HepG2 (cell line): ENCODE measurements at regions not wholly inside any gene's neighbourhood (a gene's known extent, or its start where the extent isn't known, plus 50 kb on each side); places are given as distances from the start of the nearest gene placed in this dataset.

Experiments
- ATF7 ChIP-seq, 2 experiments: fragments of 450-650 bp in 1 of 2; sonication (generic) in 1 of 2; formaldehyde crosslinking in 1 of 2; IDR thresholded peaks; 2 replicates each; pipeline versions ENCODE4 v1.4.0 to v1.6.1; 2016 to 2020; ENCODE audit warnings: antibody characterized with exemption in 1 of 2, mild to moderate bottlenecking in 1 of 2, missing genetic modification reagents in 1 of 2
- CTCF ChIP-seq: sonication (generic); formaldehyde crosslinking; IDR thresholded peaks from 2 replicates; pipeline ENCODE4 v1.5.0; 2020; ENCODE audit warnings: mild to moderate bottlenecking, missing genetic modification reagents, moderate library complexity
- DNMT1 ChIP-seq: sonication (generic); formaldehyde crosslinking; IDR thresholded peaks from 2 replicates; pipeline ENCODE4 v1.5.1; 2020; ENCODE audit warnings: mild to moderate bottlenecking, missing genetic modification reagents
- EP300 ChIP-seq, 3 experiments: sonication (generic) in 1 of 3; formaldehyde crosslinking in 1 of 3; IDR thresholded peaks; 2 replicates each; pipeline versions ENCODE4 v1.5.1 to v1.6.1; 2011 to 2020; ENCODE audit warnings: low read depth in 2 of 3, low read length in 2 of 3, borderline replicate concordance in 1 of 3, improper control_type of control experiment in 1 of 3, mild to moderate bottlenecking in 1 of 3, missing genetic modification reagents in 1 of 3, moderate library complexity in 1 of 3
- GABPA ChIP-seq, 2 experiments: IDR thresholded peaks; 2 replicates each; pipeline ENCODE4 v1.6.1; 2011 to 2016; ENCODE audit warnings: low read depth in 2 of 2, low read length in 1 of 2, missing biosample characterization in 1 of 2, missing genetic modification characterization in 1 of 2
- HCFC1 ChIP-seq: fragments of 150-350 bp; IDR thresholded peaks from 2 replicates; pipeline ENCODE4 v1.6.1; 2014; ENCODE audit warnings: low read depth, low read length
- KLF16 ChIP-seq, 2 experiments: sonication (generic) in 1 of 2; formaldehyde crosslinking in 1 of 2; IDR thresholded peaks; 2 replicates each; pipeline versions ENCODE4 v1.6.1 to v1.8.0; 2016 to 2023; ENCODE audit warnings: missing genetic modification reagents in 2 of 2, missing compliant biosample characterization in 1 of 2
- NCOA1 ChIP-seq: sonication (generic); formaldehyde crosslinking; IDR thresholded peaks from 2 replicates; pipeline ENCODE4 v1.9.0; 2021; ENCODE audit warnings: missing genetic modification reagents
- POLR2A ChIP-seq, 2 experiments: IDR thresholded peaks; 2 replicates each; pipeline ENCODE4 v1.6.1; 2011; ENCODE audit warnings: low read depth in 2 of 2, low read length in 2 of 2, mild to moderate bottlenecking in 1 of 2, moderate library complexity in 1 of 2; ENCODE audit not compliant: insufficient read depth in 1 of 2
- POLR2AphosphoS5 ChIP-seq: IDR thresholded peaks from 2 replicates; pipeline ENCODE4 v1.6.1; 2012; ENCODE audit warnings: low read depth, low read length
- PRPF4 ChIP-seq: fragments of 200-400 bp; formaldehyde crosslinking; IDR thresholded peaks from 2 replicates; pipeline ENCODE4 v1.6.1; 2016; ENCODE audit warnings: low read length, low read depth; ENCODE audit not compliant: poor library complexity, severe bottlenecking
- TOE1 ChIP-seq: sonication (generic); formaldehyde crosslinking; IDR thresholded peaks from 2 replicates; pipeline ENCODE4 v1.4.0; 2020; ENCODE audit warnings: mild to moderate bottlenecking, missing genetic modification reagents
- TP53 ChIP-seq: sonication (generic); formaldehyde crosslinking; conservative IDR thresholded peaks from 2 replicates; pipeline ENCODE4 v1.4.0; 2020; ENCODE audit warnings: missing genetic modification reagents

GRCh38 chr2:118457951-118458350, 369.7 kb downstream of the INSIG2 start:
- TF ChIP-seq POLR2A (IDR thresholded peaks at IDR 0.05; ENCODE audit: insufficient read depth in 1 of 2, low read depth in 2 of 2, low read length in 2 of 2) (no peak), CTCF (CRISPR knock-in tag) (no peak), TP53 (CRISPR knock-in tag) (no peak), EP300 (IDR thresholded peaks at IDR 0.05; ENCODE audit: low read depth in 2 of 2, low read length in 2 of 2) (no peak), EP300 (CRISPR knock-in tag; IDR thresholded peaks at IDR 0.05; ENCODE audit: borderline replicate concordance) (no peak), TOE1 (CRISPR knock-in tag) (no peak), HCFC1 (no peak), GABPA (IDR thresholded peaks at IDR 0.05; ENCODE audit: low read depth, low read length) (no peak), GABPA (CRISPR knock-in tag; IDR thresholded peaks at IDR 0.05; ENCODE audit: low read depth) (no peak), KLF16 (CRISPR knock-in tag; IDR thresholded peaks at IDR 0.05) (no peak), ATF7 (IDR thresholded peaks at IDR 0.05) (no peak), ATF7 (CRISPR knock-in tag; IDR thresholded peaks at IDR 0.05) (no peak), POLR2AphosphoS5 (no peak), DNMT1 (CRISPR knock-in tag) (no peak), NCOA1 (CRISPR knock-in tag) (no peak), PRPF4 (no peak)
